ENCODE measurements at regions not wholly inside any gene's neighbourhood (a gene's known extent, or its start where the extent isn't known, plus 50 kb on each side); places are given as distances from the start of the nearest gene placed in this dataset.

DNA sequence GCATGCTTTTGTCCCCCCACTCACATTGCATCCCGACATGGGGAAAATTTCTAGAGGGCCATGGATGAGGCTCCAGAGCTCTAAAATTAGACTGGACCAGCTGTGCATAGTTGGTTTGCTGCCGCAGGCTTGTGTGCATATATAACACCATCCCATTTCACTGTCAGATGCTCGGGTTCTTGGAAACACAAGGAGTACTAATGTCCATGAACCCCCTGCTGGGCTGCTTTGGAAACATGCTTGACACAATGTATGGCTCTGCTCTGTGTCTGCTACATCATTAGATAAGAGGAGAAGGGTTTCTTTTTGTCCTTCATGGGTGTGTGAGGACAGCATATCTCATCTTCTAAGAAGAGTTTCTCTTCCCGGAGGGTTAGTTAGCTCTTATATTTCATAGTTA lies 292.1 kb upstream of the RORB start:
- no peak for TF ChIP-seq CTCF (conservative IDR thresholded peaks at IDR 0.05; ENCODE audit: low read depth, low read length)
- TF ChIP-seq RAD21 (IDR thresholded peaks at IDR 0.05; ENCODE audit: low read length): no peak
- TF ChIP-seq POLR2A (IDR thresholded peaks at IDR 0.05; ENCODE audit: low read depth, low read length): no peak

Data from IMR-90 (cell line).